ENCODE measurements at regions not wholly inside any gene's neighbourhood (a gene's known extent, or its start where the extent isn't known, plus 50 kb on each side); places are given as distances from the start of the nearest gene placed in this dataset.

- no peak overlapping the region for H3K27ac ChIP-seq (ENCODE audit: extremely low read depth, low read depth, low read length)
- CTCF ChIA-PET: interaction anchor here (0.8 kb wide), 1 partner anchor 401 kb away, joined by 3 read pairs; no protein-coding TSS in a partner anchor
- no peak for TF ChIP-seq ZNF341 (tag by site-specific recombination; IDR thresholded peaks at IDR 0.05; ENCODE audit: low read depth)
- no peak for TF ChIP-seq ZFHX2 (tag by site-specific recombination; conservative IDR thresholded peaks at IDR 0.05)
- TF ChIP-seq ZNF792 (tag by site-specific recombination; IDR thresholded peaks at IDR 0.05): no peak
- no peak for TF ChIP-seq ZSCAN4 (tag by site-specific recombination; IDR thresholded peaks at IDR 0.05)
- TF ChIP-seq ZNF639 (tag by site-specific recombination; IDR thresholded peaks at IDR 0.05): no peak
- no peak for TF ChIP-seq ZNF670 (tag by site-specific recombination; IDR thresholded peaks at IDR 0.05; ENCODE audit: low read depth)
- TF ChIP-seq ZBTB1 (tag by site-specific recombination; IDR thresholded peaks at IDR 0.05): no peak
- TF ChIP-seq ZNF449 (tag by site-specific recombination; IDR thresholded peaks at IDR 0.05): no peak
- no peak for TF ChIP-seq ZNF391 (tag by site-specific recombination; IDR thresholded peaks at IDR 0.05; ENCODE audit: borderline replicate concordance, low read depth)
- TF ChIP-seq ZNF843 (tag by site-specific recombination; IDR thresholded peaks at IDR 0.05): no peak
- TF ChIP-seq KLF10 (tag by site-specific recombination; IDR thresholded peaks at IDR 0.05): no peak
- TF ChIP-seq ZNF704 (tag by site-specific recombination; IDR thresholded peaks at IDR 0.05): no peak
- no peak for TF ChIP-seq ELK4 (IDR thresholded peaks at IDR 0.05; ENCODE audit: borderline replicate concordance, low read depth, low read length)
- no peak for TF ChIP-seq ZNF660 (tag by site-specific recombination; IDR thresholded peaks at IDR 0.05)
- TF ChIP-seq BCL11A (tag by site-specific recombination; IDR thresholded peaks at IDR 0.05; ENCODE audit: low read depth): no peak
- TF ChIP-seq ZBTB6 (tag by site-specific recombination; IDR thresholded peaks at IDR 0.05): no peak
- TF ChIP-seq TRIM28 (IDR thresholded peaks at IDR 0.05; ENCODE audit: borderline replicate concordance, low read length): no peak
- no peak for TF ChIP-seq ZNF776 (tag by site-specific recombination; IDR thresholded peaks at IDR 0.05; ENCODE audit: borderline replicate concordance)
- H3K4me1 ChIP-seq (ENCODE audit: control insufficient read depth, insufficient read depth, low read length): no peaks in the 10 kb centered on the region
- H3K9me3 ChIP-seq (ENCODE audit: control insufficient read depth, insufficient read depth, low read depth, low read length): no peaks in the 10 kb centered on the region
- no peak overlapping the region for H3K4me3 ChIP-seq (ENCODE audit: low read depth, low read length)
- POLR2A ChIA-PET: no interaction called here
- H3K36me3 ChIP-seq (ENCODE audit: control insufficient read depth in 2 of 2, insufficient read depth in 1 of 2, low read length in 2 of 2): no peaks in the 10 kb centered on the region
Observed at GRCh38 chr5:152933056-152933455, 528.0 kb upstream of the NMUR2 start.

GRCh38 chr5:152938630-152939029 lies 533.6 kb upstream of the NMUR2 start:
- H3K4me3 ChIP-seq (ENCODE audit: low read depth, low read length): no peak overlapping the region
- no peaks in the 10 kb centered on the region for H3K9me3 ChIP-seq (ENCODE audit: control insufficient read depth, insufficient read depth, low read depth, low read length)
- H3K27ac ChIP-seq (ENCODE audit: extremely low read depth, low read depth, low read length): no peak overlapping the region
- ChIA-PET POLR2A (no interaction called here), CTCF (no interaction called here)
- H3K36me3 ChIP-seq (ENCODE audit: control insufficient read depth in 2 of 2, insufficient read depth in 1 of 2, low read length in 2 of 2): no peaks in the 10 kb centered on the region
- H3K4me1 ChIP-seq (ENCODE audit: control insufficient read depth, insufficient read depth, low read length): no peaks in the 10 kb centered on the region
- no peak for TF ChIP-seq ZEB2 (tag by site-specific recombination; IDR thresholded peaks at IDR 0.05)
- TF ChIP-seq ZSCAN18 (tag by site-specific recombination; IDR thresholded peaks at IDR 0.05): no peak
- TF ChIP-seq ZNF211 (tag by site-specific recombination; IDR thresholded peaks at IDR 0.05; ENCODE audit: low read depth): no peak
- TF ChIP-seq ZNF302 (tag by site-specific recombination; IDR thresholded peaks at IDR 0.05; ENCODE audit: low read depth): no peak
- no peak for TF ChIP-seq ZNF366 (tag by site-specific recombination; conservative IDR thresholded peaks at IDR 0.05)
- no peak for TF ChIP-seq ZBTB44 (tag by site-specific recombination; IDR thresholded peaks at IDR 0.05)
- TF ChIP-seq ZFHX2 (tag by site-specific recombination; conservative IDR thresholded peaks at IDR 0.05): no peak
- TF ChIP-seq HOXD13 (CRISPR knock-in tag; IDR thresholded peaks at IDR 0.05; ENCODE audit: borderline replicate concordance): no peak
- no peak for TF ChIP-seq ZNF112 (tag by site-specific recombination; IDR thresholded peaks at IDR 0.05)
